Putamen (tissue), 1 donor: ENCODE measurements at regions not wholly inside any gene's neighbourhood (a gene's known extent, or its start where the extent isn't known, plus 50 kb on each side); places are given as distances from the start of the nearest gene placed in this dataset.
A peak's percentile ranks its signal among the peaks of the same experiment; 100 is the strongest.

Experiments
- DNase-seq: peaks from one replicate; pipeline ENCODE4 v3.0.0-alpha.2; 2016; ENCODE audit warnings: low spot score

DNA sequence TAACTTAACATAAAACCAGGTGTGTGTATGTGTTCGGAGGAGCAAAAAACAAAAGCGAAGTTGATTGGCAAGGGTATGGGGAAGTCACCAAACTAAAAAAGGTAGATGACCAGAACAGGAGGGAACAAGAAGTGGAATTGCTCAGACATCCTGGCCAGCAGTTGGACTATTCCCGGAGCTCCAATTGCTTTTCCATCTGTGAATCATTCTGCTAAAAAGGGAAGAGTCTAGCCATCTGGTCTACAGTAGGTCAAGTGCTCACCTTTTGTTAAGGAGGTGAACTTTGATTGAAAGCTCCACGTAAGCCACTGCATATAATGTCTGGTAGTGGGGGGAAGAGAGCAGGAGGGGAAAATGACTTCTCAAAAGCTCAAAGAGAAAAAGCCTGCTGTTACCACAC is 50.0 kb upstream of the BET1 start:
- no peak for DNase-seq

DNA sequence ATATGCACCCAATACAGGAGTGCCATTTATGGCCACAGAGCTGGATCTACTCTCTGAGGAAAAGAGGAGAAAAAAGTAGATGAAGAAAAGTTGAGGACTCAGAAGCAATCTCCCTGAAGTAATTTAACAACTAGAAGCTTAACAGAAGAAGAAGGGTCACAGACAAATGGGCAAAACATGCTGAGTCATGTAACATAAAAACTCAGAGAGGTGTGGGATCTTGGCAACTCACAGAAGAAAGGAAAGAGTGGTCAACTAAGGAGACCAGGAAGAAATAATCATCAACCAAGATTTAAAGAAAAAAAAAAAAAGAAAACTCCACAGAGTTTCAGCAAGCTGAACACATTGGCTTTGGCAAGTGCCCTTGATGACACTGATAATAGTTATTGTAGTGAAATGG is 51.8 kb upstream of the BET1 start:
- no peak for DNase-seq

DNA sequence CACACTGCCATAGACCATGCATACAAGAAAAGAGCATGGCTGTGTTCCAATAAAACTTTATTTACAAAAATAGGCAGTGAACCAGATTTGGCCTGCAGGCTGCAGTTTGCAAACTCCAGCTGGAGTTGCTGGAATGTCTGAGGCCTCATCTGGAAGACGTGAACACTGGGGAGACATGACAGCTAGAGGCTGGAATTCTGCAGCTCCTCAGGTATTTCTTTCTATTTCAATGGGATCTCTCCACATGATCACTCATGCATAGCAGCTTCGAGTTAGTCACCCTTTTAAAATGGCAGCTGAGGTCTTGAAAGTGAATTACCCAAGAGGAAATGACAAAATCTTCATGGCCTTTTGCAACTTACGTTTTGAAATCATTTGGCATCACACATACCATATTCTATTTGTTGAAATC is 52.6 kb upstream of the BET1 start:
- DNase-seq = no peak

DNA sequence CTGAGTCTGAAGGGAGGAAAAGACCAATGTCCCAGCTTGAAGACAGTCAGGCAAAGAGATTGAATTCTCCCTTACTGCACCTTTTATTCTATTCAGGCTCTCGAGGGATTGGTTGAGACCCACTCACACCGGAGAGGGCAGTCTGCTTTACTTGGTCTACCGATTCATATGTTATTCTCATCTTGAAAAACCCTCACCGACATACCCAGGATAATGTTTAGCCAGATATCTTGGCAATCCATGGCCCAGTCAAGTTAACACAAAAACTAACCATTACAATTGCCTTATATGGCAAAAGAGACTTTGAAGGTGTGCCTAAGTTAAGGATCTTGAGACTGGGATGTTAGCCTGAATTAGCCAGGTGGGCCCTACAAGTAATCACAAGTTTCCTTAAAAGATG is 53.8 kb upstream of the BET1 start:
- DNase-seq = no peak

DNA sequence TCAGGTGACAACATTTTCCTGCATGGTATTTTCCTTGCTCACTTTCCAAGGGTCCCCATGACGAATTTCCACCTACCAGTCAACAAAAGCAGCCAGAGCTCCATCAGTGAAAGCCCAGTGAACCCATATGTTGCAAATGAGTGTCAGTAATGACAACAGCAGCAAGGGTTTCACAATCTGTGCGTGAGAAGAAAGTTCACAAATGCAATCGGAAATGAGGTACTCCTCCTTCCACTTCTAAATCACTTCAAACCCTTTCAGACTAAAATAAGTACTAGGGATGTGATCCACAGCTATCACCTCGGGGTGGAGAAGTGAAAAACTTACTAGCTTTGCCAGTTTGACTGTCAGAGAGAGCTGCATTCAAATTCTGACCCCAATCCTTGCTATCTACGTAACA is 55.6 kb upstream of the BET1 start:
- DNase-seq = no peak

DNA sequence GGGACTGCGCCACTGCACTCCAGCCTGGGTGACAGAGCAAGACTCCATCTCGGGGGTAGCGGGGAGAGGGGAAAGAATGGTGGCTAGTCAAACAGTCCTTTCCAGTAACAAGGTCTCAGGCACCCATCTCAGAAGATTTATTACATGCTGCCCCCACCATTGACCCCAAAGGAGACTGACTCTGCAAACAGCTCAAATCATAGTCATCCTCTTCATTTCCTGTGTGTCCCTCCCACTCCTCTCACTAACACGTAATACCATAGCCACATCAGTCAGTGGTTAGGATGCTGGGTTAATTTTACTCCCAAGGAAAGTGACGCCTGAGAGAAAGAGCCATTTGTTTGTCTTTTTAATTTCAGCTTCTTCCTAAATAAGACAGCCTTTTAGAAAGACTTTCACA is 56.6 kb upstream of the BET1 start:
- no peak for DNase-seq

DNA sequence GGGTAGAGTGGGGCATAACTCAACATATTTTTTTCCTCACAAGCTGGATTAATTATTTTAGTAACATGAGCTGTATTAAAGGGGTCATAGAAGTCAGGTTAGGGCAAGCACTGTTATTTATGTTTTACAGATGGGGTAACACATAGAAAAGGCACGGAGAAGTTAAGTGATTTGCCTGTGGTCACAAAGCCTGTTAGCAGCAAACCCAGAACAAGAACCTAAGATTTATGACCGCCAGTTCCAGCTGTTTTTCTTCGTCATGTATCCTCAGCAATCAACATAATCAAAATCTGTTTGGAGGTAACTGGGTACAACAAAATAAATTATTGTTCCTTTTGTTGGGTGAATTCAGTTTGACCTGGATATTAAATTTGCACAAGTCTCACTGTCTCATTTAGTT is 57.2 kb upstream of the BET1 start:
- DNase-seq = no peak

DNA sequence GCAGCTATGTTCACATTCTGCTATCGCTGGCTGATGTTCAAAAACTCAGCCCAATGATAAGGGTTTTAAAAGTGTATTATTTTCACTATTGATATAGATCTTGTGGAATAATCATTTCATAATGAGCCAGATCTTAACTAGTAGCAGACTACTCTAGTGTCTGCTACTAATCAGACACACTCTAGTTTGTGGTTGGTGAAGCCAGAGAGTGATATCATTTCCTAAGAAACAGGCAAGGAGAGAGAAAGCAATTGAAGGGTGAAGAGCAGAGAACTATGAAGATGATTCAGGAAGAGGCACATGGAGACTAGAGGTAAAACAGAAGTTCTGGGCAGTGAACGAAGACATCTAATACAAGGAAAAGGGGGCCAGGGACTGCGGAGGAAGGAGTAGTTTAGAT is 58.2 kb upstream of the BET1 start:
- DNase-seq = no peak

DNA sequence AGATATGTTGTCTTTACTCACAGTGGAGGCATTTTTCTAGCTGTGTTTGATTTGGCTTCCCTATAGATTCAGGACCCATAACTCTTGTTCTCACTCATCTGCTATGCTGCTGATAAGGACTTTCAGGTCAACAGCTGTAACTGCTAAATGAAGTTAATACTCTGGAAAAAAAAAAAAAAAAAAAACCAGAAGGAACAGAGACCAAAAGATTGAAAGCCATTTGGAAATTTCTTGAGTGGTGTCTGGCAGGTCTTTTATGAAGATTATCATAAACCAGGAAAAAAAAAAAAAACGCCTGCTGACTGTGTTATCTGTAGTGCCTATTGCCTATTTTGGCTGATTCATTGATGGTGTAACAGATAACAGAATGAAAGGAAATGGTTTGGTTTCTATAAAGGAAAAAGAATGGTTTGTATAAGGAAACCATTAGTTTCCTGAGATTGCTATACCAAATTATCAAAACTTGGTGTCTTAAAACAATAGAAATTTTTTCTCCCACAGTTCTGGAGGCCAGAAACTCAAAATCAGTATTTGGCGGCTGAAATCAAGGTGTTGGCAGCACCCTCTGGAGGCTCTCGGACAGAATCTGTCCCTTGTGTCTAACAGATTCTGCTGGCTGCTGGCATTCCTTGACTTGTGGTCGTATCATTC is 60.5 kb upstream of the BET1 start:
- DNase-seq = no peak

DNA sequence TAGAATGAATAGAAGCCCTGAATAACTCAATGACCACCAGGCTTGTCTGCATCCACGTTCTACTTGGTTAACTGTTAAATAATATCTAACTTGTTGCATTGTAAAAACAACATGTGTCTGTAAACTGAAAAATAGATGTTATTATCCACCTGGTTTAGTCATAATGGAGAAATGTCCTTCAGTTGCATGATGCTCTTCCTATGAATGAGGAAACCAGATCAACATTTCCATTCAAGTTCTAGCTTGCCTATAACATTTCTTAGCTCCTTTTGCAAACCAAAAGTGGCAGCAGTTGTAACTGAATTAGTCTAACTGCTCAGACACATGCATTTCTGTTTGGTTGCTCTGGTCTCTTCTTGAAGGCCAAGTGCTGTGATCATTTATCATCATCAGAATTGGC is 62.9 kb upstream of the BET1 start:
- no peak for DNase-seq

DNA sequence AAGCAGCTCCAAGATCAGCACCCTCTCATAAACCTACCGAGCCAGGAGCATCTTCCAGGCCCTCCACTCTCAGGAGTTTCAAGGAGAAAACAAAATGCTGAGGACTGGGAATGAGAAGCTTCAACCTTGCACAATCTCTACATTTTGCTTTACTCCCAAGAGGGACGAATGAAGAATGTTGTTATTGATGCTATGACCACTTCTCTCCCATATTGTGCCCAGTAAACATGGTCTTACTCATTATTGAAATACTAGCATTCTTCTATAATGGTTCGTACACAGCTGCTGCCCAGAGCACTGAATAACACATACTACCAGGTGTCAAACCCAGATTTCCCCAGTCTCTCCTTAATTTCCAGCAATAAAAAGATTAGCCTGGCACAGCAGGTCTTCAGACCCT is 63.4 kb upstream of the BET1 start:
- DNase-seq = no peak

DNA sequence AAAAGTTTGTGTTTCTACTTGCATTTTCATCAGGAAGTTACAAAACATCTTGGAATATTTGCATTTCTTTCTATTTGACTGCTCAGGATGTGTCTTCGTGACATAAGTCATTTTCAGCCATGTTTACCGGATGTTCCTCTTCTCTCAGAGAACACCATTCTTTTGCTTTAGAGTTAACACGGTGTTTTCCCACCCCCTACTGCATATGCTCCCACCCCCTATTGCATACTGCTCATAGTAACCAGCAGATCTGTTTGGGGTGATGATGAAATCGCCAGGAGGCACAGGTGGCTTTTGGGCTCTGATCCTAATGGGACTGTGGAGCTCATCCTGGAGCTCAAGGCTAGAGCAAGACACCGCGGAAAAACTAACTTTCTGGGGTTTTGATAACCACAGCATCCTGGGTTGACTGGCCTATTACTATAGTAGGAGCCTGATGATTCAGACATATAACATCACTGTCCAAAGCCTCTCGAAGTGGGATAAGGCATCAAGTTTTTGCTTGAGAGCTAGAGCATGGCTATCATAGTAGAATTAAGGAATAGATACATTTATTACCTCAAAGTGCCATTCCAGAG is 65.1 kb upstream of the BET1 start:
- DNase-seq = no peak

DNA sequence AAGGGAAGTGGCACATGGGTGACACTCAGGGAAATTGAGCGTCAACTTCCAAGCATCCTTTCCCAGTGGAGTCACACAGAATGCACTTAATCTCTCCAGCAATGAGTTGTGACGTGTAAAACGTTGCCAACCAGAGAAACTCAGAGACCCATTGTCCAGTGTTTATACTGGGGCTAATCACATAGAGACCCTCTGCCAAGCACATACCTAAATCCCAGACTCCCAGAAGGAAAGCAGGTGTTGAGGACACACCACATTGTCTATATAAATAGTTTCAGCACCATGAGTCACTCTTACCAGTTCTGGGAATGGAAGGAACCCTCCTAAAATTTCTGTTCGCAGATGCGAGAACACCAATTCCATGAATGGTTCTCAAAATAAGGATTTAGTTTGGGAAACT is 76.4 kb upstream of the BET1 start:
- DNase-seq = no peak

DNA sequence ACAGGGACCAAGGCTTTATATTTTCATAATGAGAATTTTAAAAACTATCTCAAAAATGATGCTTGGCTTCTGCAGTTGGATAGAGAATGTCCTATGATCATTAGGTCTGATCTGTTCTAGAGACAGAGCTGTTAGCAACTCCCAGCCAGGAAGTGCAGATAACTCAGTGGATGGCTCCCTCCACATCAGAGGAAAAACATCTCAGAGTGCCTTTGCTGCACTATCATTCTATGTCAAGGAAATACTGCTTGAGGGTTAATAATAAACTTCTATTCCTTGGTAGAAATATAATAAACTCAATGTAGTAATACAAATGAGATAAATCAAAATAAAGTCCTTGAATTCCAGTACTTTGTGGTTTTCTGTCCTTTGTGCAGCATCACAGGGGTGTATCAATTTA is 78.0 kb upstream of the BET1 start:
- no peak for DNase-seq

DNA sequence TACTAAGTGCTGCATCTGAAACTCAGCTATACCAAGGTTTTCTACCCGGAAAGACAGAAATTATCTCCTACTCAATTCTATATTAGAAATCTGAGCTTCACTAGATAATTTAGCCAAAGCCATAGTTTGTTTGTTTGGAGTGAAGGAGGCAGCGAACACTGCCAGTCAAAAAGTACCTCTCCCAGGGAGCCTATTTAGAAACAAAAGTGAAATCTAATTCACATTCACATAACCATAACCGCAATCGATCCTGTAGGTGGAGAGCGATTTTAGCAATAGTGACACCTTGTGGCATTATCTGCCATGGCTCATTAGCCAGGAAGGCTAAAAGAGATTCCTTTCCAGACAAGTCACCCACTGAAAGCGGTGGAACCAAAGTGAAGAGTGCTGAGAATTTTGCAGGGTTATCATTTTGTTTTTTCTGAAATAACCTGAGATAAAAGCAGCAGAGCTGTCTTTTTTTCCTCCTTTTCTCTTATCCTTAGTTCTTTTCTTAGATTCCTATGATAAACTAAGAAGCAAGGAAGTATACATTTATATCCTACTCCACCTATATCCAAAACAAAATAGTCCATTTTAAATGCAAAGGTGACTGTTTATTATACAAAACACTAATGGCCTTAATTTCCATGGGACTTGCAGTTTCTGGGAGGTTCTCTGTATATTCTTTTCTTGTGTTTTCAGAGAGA is 83.7 kb upstream of the BET1 start:
- DNase-seq = peak; percentile 24

DNA sequence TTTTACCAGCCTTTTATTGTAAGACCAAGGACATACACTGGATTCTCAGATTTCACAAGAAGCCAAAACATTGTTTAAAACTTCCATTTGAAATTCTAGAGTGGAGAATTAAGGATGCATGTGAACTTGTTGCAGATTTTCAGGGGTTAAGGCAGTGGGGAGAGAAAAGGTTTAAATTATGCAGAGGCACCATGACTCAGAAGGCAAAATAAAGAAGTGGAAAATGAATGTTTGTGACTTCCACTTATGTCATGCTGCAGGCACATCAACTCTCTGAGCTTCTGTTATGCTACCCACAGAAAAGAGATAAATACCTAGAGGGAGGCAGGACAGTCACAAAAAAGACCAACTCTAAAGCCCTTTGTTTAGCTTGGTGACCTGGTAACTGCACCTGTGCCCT is 84.4 kb upstream of the BET1 start:
- DNase-seq = no peak

DNA sequence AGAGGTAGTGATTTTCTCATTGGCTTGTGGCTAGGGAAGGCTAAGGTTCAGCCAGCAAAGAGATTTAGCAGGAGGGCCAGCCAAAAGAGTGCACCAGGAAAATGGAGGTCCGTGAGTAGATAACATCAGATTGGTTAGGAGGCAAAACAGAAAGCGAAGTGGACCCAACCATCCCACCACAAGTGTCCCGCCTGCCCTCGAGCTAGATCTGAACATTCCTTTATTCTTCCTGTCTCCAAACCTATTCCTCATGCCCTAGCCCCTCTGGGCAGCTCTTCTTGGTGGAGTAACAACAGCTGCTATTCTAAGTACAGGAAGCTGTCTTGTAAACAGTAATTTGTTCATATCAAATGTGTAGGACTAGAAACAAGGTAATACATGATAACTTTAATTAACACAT is 85.7 kb upstream of the BET1 start:
- DNase-seq = no peak

DNA sequence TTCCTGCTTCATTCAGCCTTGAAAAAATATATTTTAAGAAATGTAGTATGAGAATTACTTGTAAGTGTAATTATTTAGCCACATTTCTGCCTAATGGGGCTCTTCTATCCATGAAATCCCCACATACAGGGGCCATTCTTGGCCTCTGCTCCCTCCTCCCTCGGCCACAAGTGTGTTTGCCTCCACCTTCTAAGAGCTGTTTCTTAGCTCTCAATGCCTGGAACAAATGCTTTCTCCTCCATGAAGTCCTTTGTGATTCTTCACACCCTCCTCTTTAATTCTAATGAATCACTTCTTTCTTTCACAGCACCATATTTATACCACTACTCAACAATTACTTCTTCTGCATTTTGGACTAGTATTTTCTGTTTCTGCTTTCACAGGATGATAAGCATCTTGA is 88.8 kb upstream of the BET1 start:
- DNase-seq = no peak

DNA sequence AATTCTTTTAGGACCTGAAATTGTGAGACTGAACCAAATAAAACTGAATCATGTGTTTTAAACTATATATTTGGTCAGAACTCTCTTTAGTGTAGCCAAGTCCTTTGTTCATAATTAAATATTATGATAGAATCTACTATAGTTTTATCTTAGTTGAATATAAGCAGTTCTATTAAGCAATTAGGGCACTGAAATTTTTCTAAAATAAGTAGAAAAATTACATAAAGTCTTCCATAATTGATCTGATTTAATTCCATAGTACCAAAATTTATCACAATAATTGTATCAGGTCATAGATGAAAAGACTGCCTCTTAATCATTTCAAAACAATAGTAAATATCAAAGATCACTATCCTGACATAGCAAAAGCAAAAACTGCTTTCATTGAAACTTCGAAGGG is 90.1 kb upstream of the BET1 start:
- no peak for DNase-seq

DNA sequence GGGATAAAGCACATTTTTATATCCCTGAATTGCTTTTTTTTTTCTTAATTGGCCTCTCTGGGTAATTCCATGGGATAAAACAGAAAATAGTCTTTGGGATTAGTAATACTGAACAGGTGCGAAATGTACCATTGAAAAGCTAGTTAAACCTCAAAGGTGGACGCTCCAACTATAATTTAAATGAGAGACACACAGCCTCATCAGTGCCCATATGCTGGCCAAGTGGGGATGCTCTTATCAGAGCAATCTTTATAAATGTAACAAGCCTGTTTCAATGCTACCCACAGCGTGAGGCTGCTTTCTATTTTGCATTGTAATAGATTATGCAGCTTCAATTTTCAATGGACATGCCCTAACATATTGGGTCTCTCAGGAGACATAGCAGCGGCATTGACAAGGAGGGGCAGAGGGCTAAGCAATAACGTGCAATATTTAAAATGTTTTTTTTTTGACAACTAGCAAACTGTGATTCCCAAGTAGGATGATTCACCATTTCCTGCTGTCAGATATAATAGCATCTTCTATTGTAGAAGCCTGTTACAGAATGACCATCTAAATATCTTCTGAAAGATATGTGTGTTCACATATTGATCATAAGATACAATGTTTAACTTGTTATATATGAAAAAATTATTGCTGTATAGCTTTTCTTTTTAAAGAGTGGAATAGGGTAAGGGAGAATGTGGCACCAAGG is 91.3 kb upstream of the BET1 start:
- no peak for DNase-seq

DNA sequence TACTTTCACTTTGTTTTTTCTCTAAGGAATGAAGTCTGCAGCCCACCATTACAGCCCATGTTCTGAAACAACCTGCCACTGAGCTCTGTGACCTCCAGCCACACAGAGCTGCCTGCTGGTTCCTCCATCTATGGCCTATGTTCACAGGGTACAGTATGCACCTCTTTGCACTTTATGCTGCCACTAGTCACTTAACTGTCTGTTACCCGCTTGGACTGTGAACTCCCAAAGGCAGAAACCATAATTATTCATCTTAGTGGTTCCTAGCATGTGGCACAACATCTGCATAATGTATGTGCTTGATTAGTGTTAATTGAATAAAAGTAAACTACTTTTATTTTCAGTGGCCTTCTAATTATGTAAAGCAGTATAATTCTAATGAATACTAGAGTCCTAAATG is 95.5 kb upstream of the BET1 start:
- no peak for DNase-seq

DNA sequence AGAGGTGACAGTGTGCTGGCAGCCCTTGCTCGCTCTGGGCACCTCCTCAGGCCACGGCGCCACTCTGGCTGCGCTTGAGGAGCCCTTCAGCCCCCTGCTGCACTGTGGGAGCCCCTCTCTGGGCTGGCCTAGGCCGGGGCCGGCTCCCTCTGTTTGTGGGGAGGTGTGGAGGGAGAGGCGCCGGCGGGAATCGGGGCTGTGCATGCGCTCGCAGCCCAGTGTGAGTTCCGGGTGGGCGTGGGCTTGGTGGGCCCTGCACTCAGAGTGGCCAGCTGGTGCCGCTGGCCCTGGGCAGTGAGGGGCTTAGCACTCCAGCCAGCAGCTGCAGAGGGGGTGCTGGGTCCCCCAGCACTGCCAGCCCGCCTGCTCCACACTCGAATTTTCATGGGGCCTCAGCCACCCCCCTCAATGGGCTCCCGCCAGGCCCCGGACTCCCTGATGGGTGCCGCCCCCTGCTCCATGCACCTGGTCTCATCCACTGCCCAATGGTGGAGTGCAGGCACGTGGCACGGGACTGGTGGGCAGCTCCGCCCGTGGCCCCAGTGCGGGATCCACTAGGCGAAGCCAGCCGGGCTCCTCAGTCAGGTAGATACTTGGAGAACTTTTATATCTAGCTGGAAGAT is 96.7 kb upstream of the BET1 start:
- DNase-seq = no peak

DNA sequence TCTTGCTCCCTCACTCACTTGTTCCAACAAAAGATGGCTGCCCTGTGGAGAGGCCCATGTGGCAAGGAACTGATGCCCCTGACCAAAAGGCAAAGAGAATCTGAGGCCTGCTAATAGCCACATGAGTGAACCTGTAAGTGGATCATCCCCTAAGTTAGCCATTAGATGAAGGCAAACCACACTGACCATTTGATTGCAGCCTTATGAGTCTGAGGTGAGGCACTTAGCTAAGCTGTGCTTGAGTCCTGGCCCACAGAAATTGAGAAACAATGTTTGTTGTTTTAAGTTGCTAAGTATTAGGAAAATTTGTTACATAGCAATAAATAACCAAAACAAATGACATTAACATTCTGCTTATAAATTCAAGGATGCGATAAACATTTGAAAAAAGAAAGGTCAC is 100.1 kb upstream of the BET1 start:
- no peak for DNase-seq
